Erythroblast (primary cell): ENCODE measurements at regions not wholly inside any gene's neighbourhood (a gene's known extent, or its start where the extent isn't known, plus 50 kb on each side); places are given as distances from the start of the nearest gene placed in this dataset.

Experiments used
- GATA1 ChIP-seq: IDR thresholded peaks from 2 replicates; pipeline ENCODE4 v1.6.1; 2011; ENCODE audit warnings: low read depth, mild to moderate bottlenecking, control low read depth, low read length, moderate library complexity
- POLR2A ChIP-seq: IDR thresholded peaks from 2 replicates; pipeline ENCODE4 v1.6.1; 2011; ENCODE audit warnings: mild to moderate bottlenecking, low read length

DNA sequence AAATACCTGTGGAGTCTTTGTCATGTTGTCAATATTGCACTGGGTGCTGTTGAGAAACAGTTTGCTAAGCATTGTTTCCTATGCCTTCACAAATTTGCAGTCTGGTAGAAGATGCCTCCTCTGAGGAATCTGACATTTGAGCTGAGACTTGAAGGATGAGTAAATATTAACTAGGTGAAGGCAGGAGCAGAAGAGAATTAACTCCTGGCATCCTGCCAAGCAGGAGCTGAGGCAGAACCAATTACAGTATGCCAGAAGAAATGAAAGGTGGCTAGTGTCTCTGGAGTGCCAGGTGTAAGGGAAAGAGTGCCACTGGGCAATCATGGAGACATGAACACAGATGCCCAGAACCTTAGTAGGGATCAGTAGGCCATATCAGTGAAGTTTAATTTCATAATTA, 1778.2 kb upstream of the PCDH10 start:
- no peak for TF ChIP-seq POLR2A
- no peak for TF ChIP-seq GATA1
